Fibroblast of lung (primary cell): ENCODE measurements at regions not wholly inside any gene's neighbourhood (a gene's known extent, or its start where the extent isn't known, plus 50 kb on each side); places are given as distances from the start of the nearest gene placed in this dataset.

Source experiments
- CTCF ChIP-seq, 2 donors: IDR thresholded peaks in 1 of 2; conservative IDR thresholded peaks in 1 of 2; 1 replicate in 1 of 2; 2 replicates in 1 of 2; pipeline ENCODE4 v1.5.1; 2011 to 2012; ENCODE audit warnings: low read length in 2 of 2, control low read depth in 1 of 2, inconsistent platforms in 1 of 2, low read depth in 1 of 2, mild to moderate bottlenecking in 1 of 2
- EZH2 ChIP-seq: IDR thresholded peaks from 2 replicates; pipeline ENCODE4 v1.5.1; 2012; ENCODE audit warnings: low read length, control low read depth, mild to moderate bottlenecking; ENCODE audit errors: missing control alignments

GRCh38 chr4:120238277-120238973 is 171.8 kb upstream of the MAD2L1 start:
- TF ChIP-seq CTCF (conservative IDR thresholded peaks at IDR 0.05 in 1 of 2, IDR thresholded peaks at IDR 0.05 in 1 of 2; ENCODE audit: low read depth in 1 of 2, low read length in 2 of 2) (no peak), EZH2 (no peak)
